Astrocyte of the cerebellum (primary cell): ENCODE measurements at regions not wholly inside any gene's neighbourhood (a gene's known extent, or its start where the extent isn't known, plus 50 kb on each side); places are given as distances from the start of the nearest gene placed in this dataset.

Experiments
- DNase-seq: peaks from one replicate; pipeline ENCODE4 v3.0.0-alpha.2; 2011; ENCODE audit warnings: low read depth
- H3K4me3 ChIP-seq: 2 replicates; pipeline ENCODE4 v1.5.1; 2011; ENCODE audit warnings: mild to moderate bottlenecking, low read depth, low read length, moderate library complexity
- CTCF ChIP-seq: IDR thresholded peaks from 2 replicates; pipeline ENCODE4 v1.5.1; 2012; ENCODE audit warnings: low read length, low read depth, moderate library complexity, mild to moderate bottlenecking; ENCODE audit errors: missing control alignments
- in situ Hi-C: cut with HindIII; loops from 2 replicates; pipeline ENCODE4 v1.10.0; 2017; ENCODE audit warnings: low sequenced_read_pairs

GRCh38 chr4:132556316-132556715 is 592.8 kb upstream of the PCDH10 start:
- no peak overlapping the region for H3K4me3 ChIP-seq
- TF ChIP-seq CTCF: no peak
- DNase-seq: no peak
- in situ Hi-C loops: no loop called here

- no peak overlapping the region for H3K4me3 ChIP-seq
- in situ Hi-C loops: no loop called here
- DNase-seq: no peak
- peak; percentile 23 for TF ChIP-seq CTCF
Measured at GRCh38 chr4:132557660-132558059, 591.4 kb upstream of the PCDH10 start.

- in situ Hi-C loops: no loop called here
- no peak for TF ChIP-seq CTCF
- DNase-seq: no peak
- H3K4me3 ChIP-seq: no peak overlapping the region
Measured at GRCh38 chr4:132564920-132565319, 584.2 kb upstream of the PCDH10 start.

- no peak overlapping the region for H3K4me3 ChIP-seq
- TF ChIP-seq CTCF: no peak
- no peak for DNase-seq
- in situ Hi-C loops: no loop called here
Measured at GRCh38 chr4:132565542-132565941, 583.6 kb upstream of the PCDH10 start.

GRCh38 chr4:132572210-132572609 is 576.9 kb upstream of the PCDH10 start:
- in situ Hi-C loops: no loop called here

GRCh38 chr4:132587626-132588025 is 561.5 kb upstream of the PCDH10 start:
- TF ChIP-seq CTCF: no peak
- in situ Hi-C loops: no loop called here
- peak; percentile 16 for DNase-seq

More at GRCh38 chr4:132572210-132572609, 576.9 kb upstream of the PCDH10 start:
- no peak for TF ChIP-seq CTCF
- peak; percentile 80 for DNase-seq
- no peak overlapping the region for H3K4me3 ChIP-seq

GRCh38 chr4:132592340-132592739 is 556.8 kb upstream of the PCDH10 start:
- TF ChIP-seq CTCF: no peak
- H3K4me3 ChIP-seq: no peak overlapping the region
- in situ Hi-C loops: no loop called here
- DNase-seq: no peak

More at GRCh38 chr4:132587626-132588025, 561.5 kb upstream of the PCDH10 start:
- no peak overlapping the region for H3K4me3 ChIP-seq
